ENCODE measurements at regions not wholly inside any gene's neighbourhood (a gene's known extent, or its start where the extent isn't known, plus 50 kb on each side); places are given as distances from the start of the nearest gene placed in this dataset.

- Mint-ChIP-seq H3K4me3 (no peak overlapping the region), H3K36me3 (ENCODE audit: low read depth) (no peaks in the 10 kb centered on the region), H3K27ac (no peak overlapping the region), H3K9me3 (no peaks in the 10 kb centered on the region), H3K4me1 (peaks cover 56% of the 10 kb centered on the region), H3K27me3 (ENCODE audit: insufficient read depth, low read depth, poor library complexity) (peaks cover 64% of the 10 kb centered on the region)
- Histone ChIP-seq H3K27me3 (ENCODE audit: insufficient read depth) (peaks cover 65% of the 10 kb centered on the region), H3K36me3 (ENCODE audit: insufficient read depth) (no peaks in the 10 kb centered on the region), H2AFZ (no peak overlapping the region), H3K4me2 (peak overlapping the region; percentile 29; the same call in 1 of the 2 replicates), H3K9me2 (ENCODE audit: insufficient read depth) (no peaks in the 10 kb centered on the region), H3K4me3 (no peak overlapping the region), H3F3A (replicated peaks; ENCODE audit: low read depth) (no peaks in the 10 kb centered on the region), H4K20me1 (replicated peaks; ENCODE audit: insufficient read depth) (no peaks in the 10 kb centered on the region), H3K4me1 (ENCODE audit: insufficient read depth) (peaks cover 57% of the 10 kb centered on the region), H3K27ac (ENCODE audit: low read depth) (peak overlapping the region; percentile 1; the same call in 1 of the 2 replicates), H3K79me2 (replicated peaks; ENCODE audit: insufficient read depth) (no peaks in the 10 kb centered on the region)
- TF ChIP-seq ETS1 (IDR thresholded peaks at IDR 0.05) (no peak), STAT1 (IDR thresholded peaks at IDR 0.05; ENCODE audit: unreplicated experiment) (no peak), ZNF462 (CRISPR knock-in tag; IDR thresholded peaks at IDR 0.05) (no peak), EZH2phosphoT487 (IDR thresholded peaks at IDR 0.05; ENCODE audit: unreplicated experiment) (no peak), REST (IDR thresholded peaks at IDR 0.05; ENCODE audit: unreplicated experiment) (no peak), CTCF (conservative IDR thresholded peaks at IDR 0.05; ENCODE audit: low read depth in 2 of 2) (no peak), CREB1 (CRISPR knock-in tag; IDR thresholded peaks at IDR 0.05; ENCODE audit: low read depth) (no peak), ZNF331 (CRISPR knock-in tag; IDR thresholded peaks at IDR 0.05; ENCODE audit: low read depth) (no peak), JUNB (IDR thresholded peaks at IDR 0.05; ENCODE audit: unreplicated experiment) (no peak), EZH2 (IDR thresholded peaks at IDR 0.05; ENCODE audit: low read depth, unreplicated experiment) (no peak), POLR2AphosphoS5 (IDR thresholded peaks at IDR 0.05; ENCODE audit: low read depth) (no peak)
- ATAC-seq: peak; percentile 16
- no peak for DNase-seq (ENCODE audit: low spot score)
These were observed 372.9 kb upstream of the IRX2 start for GRCh38 chr5:3124410-3124809.
